ENCODE measurements at regions not wholly inside any gene's neighbourhood (a gene's known extent, or its start where the extent isn't known, plus 50 kb on each side); places are given as distances from the start of the nearest gene placed in this dataset.
A peak's percentile ranks its signal among the peaks of the same experiment; 100 is the strongest.

- Histone ChIP-seq H3K4me3 (no peak overlapping the region), H3K27ac (no peak overlapping the region), H3K9me3 (no peaks in the 10 kb centered on the region), H3K36me3 (no peaks in the 10 kb centered on the region), H3K27me3 (no peaks in the 10 kb centered on the region), H3K4me1 (no peaks in the 10 kb centered on the region)
- no peak for DNase-seq
- no peak for FAIRE-seq
- WGBS, 2 donors = 39 to 52% methylated on average over 1 of the region's 1 CpG
- no peak for ATAC-seq
- no peak for TF ChIP-seq CTCF (IDR thresholded peaks at IDR 0.05)
- intact Hi-C loops (cut with DNase I) = no loop called here
Observed at GRCh38 chr2:122263746-122264145, 508.3 kb downstream of the TSN start.

- no peaks in the 10 kb centered on the region for H3K4me1 ChIP-seq
- no peak overlapping the region for H3K4me3 ChIP-seq
- ATAC-seq (no peak), FAIRE-seq (no peak), DNase-seq (no peak)
- no peak overlapping the region for H3K27ac ChIP-seq
- intact Hi-C loops (cut with DNase I) = no loop called here
- TF ChIP-seq CTCF (IDR thresholded peaks at IDR 0.05) = no peak
- no peaks in the 10 kb centered on the region for H3K36me3 ChIP-seq
- 20 to 30% methylated on average over 1 of the region's 1 CpG for WGBS, 2 donors
- no peaks in the 10 kb centered on the region for H3K27me3 ChIP-seq
- no peaks in the 10 kb centered on the region for H3K9me3 ChIP-seq
Observed at GRCh38 chr2:122266636-122267035, 511.2 kb downstream of the TSN start.

- no peak overlapping the region for H3K4me3 ChIP-seq
- intact Hi-C loops (cut with DNase I) = no loop called here
- H3K4me1 ChIP-seq = no peaks in the 10 kb centered on the region
- no peak for TF ChIP-seq CTCF (IDR thresholded peaks at IDR 0.05)
- ATAC-seq (no peak), DNase-seq (no peak), FAIRE-seq (peak; percentile 54)
- no peaks in the 10 kb centered on the region for H3K9me3 ChIP-seq
- no peaks in the 10 kb centered on the region for H3K36me3 ChIP-seq
- no peaks in the 10 kb centered on the region for H3K27me3 ChIP-seq
- H3K27ac ChIP-seq = no peak overlapping the region
- 75 to 88% methylated on average over 5 of the region's 5 CpGs for WGBS, 2 donors
Observed at GRCh38 chr2:122267947-122268346, 512.5 kb downstream of the TSN start.

- Histone ChIP-seq H3K36me3 (no peaks in the 10 kb centered on the region), H3K4me1 (no peaks in the 10 kb centered on the region), H3K4me3 (no peak overlapping the region), H3K27me3 (no peaks in the 10 kb centered on the region), H3K9me3 (no peaks in the 10 kb centered on the region), H3K27ac (no peak overlapping the region)
- intact Hi-C loops (cut with DNase I) = no loop called here
- WGBS, 2 donors = 76 to 85% methylated on average over 11 of the region's 13 CpGs
- no peak for TF ChIP-seq CTCF (IDR thresholded peaks at IDR 0.05)
- DNase-seq = no peak
- ATAC-seq = no peak
- FAIRE-seq = peak; percentile 17
Observed at GRCh38 chr2:122273785-122274419, 518.5 kb downstream of the TSN start.

GRCh38 chr2:122277956-122278355, 522.5 kb downstream of the TSN start:
- DNase-seq = no peak
- no peak overlapping the region for H3K4me3 ChIP-seq
- FAIRE-seq = no peak
- H3K36me3 ChIP-seq = no peaks in the 10 kb centered on the region
- TF ChIP-seq CTCF (IDR thresholded peaks at IDR 0.05) = no peak
- no peaks in the 10 kb centered on the region for H3K9me3 ChIP-seq
- ATAC-seq = no peak
- 53% methylated on average over 3 of the region's 3 CpGs for WGBS, 2 donors
- H3K27me3 ChIP-seq = no peaks in the 10 kb centered on the region
- H3K4me1 ChIP-seq = no peaks in the 10 kb centered on the region
- no peak overlapping the region for H3K27ac ChIP-seq
- intact Hi-C loops (cut with DNase I) = no loop called here
